WTC11 (cell line): ENCODE measurements at regions not wholly inside any gene's neighbourhood (a gene's known extent, or its start where the extent isn't known, plus 50 kb on each side); places are given as distances from the start of the nearest gene placed in this dataset.

Source experiments
- ATAC-seq: fragments of 200-7000 bp; cut with Tn5 transposase; 2 replicates; pipeline ENCODE4 v1.10.0; 2021; ENCODE audit warnings: mild to moderate bottlenecking, moderate library complexity
- CTCF ChIA-PET: fragments of 300-600 bp; sonication (Branson Sonifier 250); formaldehyde crosslinking; loops from one replicate; lab custom pipeline; 2021; ENCODE audit warnings: antibody characterized with exemption; lab: Charles Lee
- POLR2A ChIA-PET: fragments of 350-600 bp; sonication (Branson Sonifier 250); formaldehyde crosslinking; loops from one replicate; lab custom pipeline; 2021; ENCODE audit warnings: antibody characterized with exemption; lab: Charles Lee
- DNase-seq: peaks from one replicate; pipeline ENCODE4 v3.0.0; 2021; ENCODE audit warnings: low spot score
- H3K27ac Mint-ChIP-seq: 2 replicates; pipeline ENCODE4 v1.8.0; 2021; ENCODE audit warnings: mixed read lengths
- H3K27me3 Mint-ChIP-seq: 2 replicates; pipeline ENCODE4 v1.8.0; 2021; ENCODE audit warnings: low read depth, mild to moderate bottlenecking, moderate library complexity, mixed read lengths
- H3K36me3 Mint-ChIP-seq: 2 replicates; pipeline ENCODE4 v1.8.0; 2021; ENCODE audit warnings: mixed read lengths
- H3K4me1 Mint-ChIP-seq: 2 replicates; pipeline ENCODE4 v1.8.0; 2022; ENCODE audit warnings: mixed read lengths
- H3K4me3 Mint-ChIP-seq: 2 replicates; pipeline ENCODE4 v1.8.0; 2021; ENCODE audit warnings: mild to moderate bottlenecking, moderate library complexity, mixed read lengths
- H3K9me3 Mint-ChIP-seq: 2 replicates; pipeline ENCODE4 v1.8.0; 2021; ENCODE audit warnings: mixed read lengths
- AR ChIP-seq: fragments of 250-450 bp; sonication (Bioruptor Pico); IDR thresholded peaks from 2 replicates; pipeline ENCODE4 v1.9.0; 2021; ENCODE audit warnings: mild to moderate bottlenecking
- ARID4B ChIP-seq: sonication (generic); formaldehyde crosslinking; IDR thresholded peaks from 2 replicates; pipeline ENCODE4 v1.8.0; 2023; ENCODE audit warnings: missing genetic modification reagents, mild to moderate bottlenecking, borderline replicate concordance
- CREM ChIP-seq: sonication (generic); formaldehyde crosslinking; IDR thresholded peaks from 2 replicates; pipeline ENCODE4 v1.8.1; 2022; ENCODE audit warnings: mild to moderate bottlenecking, missing genetic modification reagents, moderate library complexity
- ERG ChIP-seq: fragments of 250-450 bp; sonication (Bioruptor Pico); IDR thresholded peaks from 2 replicates; pipeline ENCODE4 v1.8.0; 2021; ENCODE audit warnings: mild to moderate bottlenecking
- KAT7 ChIP-seq: sonication (generic); formaldehyde crosslinking; IDR thresholded peaks from 2 replicates; pipeline ENCODE4 v1.8.1; 2023; ENCODE audit warnings: missing genetic modification reagents, mild to moderate bottlenecking, borderline replicate concordance
- NFE2L1 ChIP-seq: sonication (generic); formaldehyde crosslinking; IDR thresholded peaks from 2 replicates; pipeline ENCODE4 v1.8.1; 2023; ENCODE audit warnings: missing genetic modification reagents
- RELA ChIP-seq: sonication (generic); formaldehyde crosslinking; IDR thresholded peaks from 2 replicates; pipeline ENCODE4 v1.8.1; 2022; ENCODE audit warnings: missing genetic modification reagents, mild to moderate bottlenecking, borderline replicate concordance
- STAT6 ChIP-seq: sonication (generic); formaldehyde crosslinking; conservative IDR thresholded peaks from 2 replicates; pipeline ENCODE4 v1.8.1; 2023; ENCODE audit warnings: mild to moderate bottlenecking, low read depth, missing genetic modification reagents, moderate library complexity
- ZMAT4 ChIP-seq: fragments of 250-450 bp; sonication (Bioruptor Pico); IDR thresholded peaks from 2 replicates; pipeline ENCODE4 v1.9.0; 2021; ENCODE audit warnings: mild to moderate bottlenecking
- ZNF121 ChIP-seq: sonication (generic); formaldehyde crosslinking; IDR thresholded peaks from 2 replicates; pipeline ENCODE4 v1.8.0; 2023; ENCODE audit warnings: missing genetic modification reagents
- ZNF281 ChIP-seq: sonication (generic); formaldehyde crosslinking; IDR thresholded peaks from 2 replicates; pipeline ENCODE4 v1.8.0; 2023; ENCODE audit warnings: mild to moderate bottlenecking, missing genetic modification reagents
- ZNF396 ChIP-seq: fragments of 250-450 bp; sonication (Bioruptor Pico); IDR thresholded peaks from 2 replicates; pipeline ENCODE4 v1.8.0; 2021; ENCODE audit warnings: mild to moderate bottlenecking, moderate library complexity, borderline replicate concordance
- ZNF423 ChIP-seq: fragments of 250-450 bp; sonication (Bioruptor Pico); IDR thresholded peaks from 2 replicates; pipeline ENCODE4 v2.1.2; 2022; ENCODE audit warnings: mild to moderate bottlenecking, moderate library complexity
- ZNF512 ChIP-seq: sonication (generic); formaldehyde crosslinking; IDR thresholded peaks from 2 replicates; pipeline ENCODE4 v1.8.1; 2022; ENCODE audit warnings: missing genetic modification reagents, borderline replicate concordance

GRCh38 chr4:166622425-166622977 lies 611.8 kb downstream of the SPOCK3 start (continued):
- no peak for TF ChIP-seq ZMAT4 (CRISPR knock-in tag)
- TF ChIP-seq ERG (CRISPR knock-in tag), result no peak
- TF ChIP-seq AR, result no peak
- TF ChIP-seq ZNF396, result no peak
- TF ChIP-seq NFE2L1 (CRISPR knock-in tag), result no peak

- H3K4me1 Mint-ChIP-seq, result peaks cover 22% of the 10 kb centered on the region
- no peak for TF ChIP-seq ZNF512 (CRISPR knock-in tag)
- no peak for TF ChIP-seq RELA (CRISPR knock-in tag)
- no peak for TF ChIP-seq STAT6
- TF ChIP-seq KAT7 (CRISPR knock-in tag), result no peak
- no peak for TF ChIP-seq ZNF121 (CRISPR knock-in tag)
- TF ChIP-seq ZMAT4 (CRISPR knock-in tag), result no peak
- no peak for TF ChIP-seq ZNF423 (CRISPR knock-in tag)
- no peak for TF ChIP-seq ZNF281
- TF ChIP-seq ARID4B (CRISPR knock-in tag), result no peak
- TF ChIP-seq CREM (CRISPR knock-in tag), result no peak
- H3K27me3 Mint-ChIP-seq, result no peaks in the 10 kb centered on the region
- no peaks in the 10 kb centered on the region for H3K36me3 Mint-ChIP-seq
- ChIA-PET POLR2A (no interaction called here), CTCF (no interaction called here)
- ATAC-seq, result no peak
- H3K27ac Mint-ChIP-seq, result no peak overlapping the region
- no peaks in the 10 kb centered on the region for H3K9me3 Mint-ChIP-seq
- H3K4me3 Mint-ChIP-seq, result no peak overlapping the region
- DNase-seq, result no peak
Measured at GRCh38 chr4:166625018-166625637, 609.2 kb downstream of the SPOCK3 start.
